ENCODE measurements at regions not wholly inside any gene's neighbourhood (a gene's known extent, or its start where the extent isn't known, plus 50 kb on each side); places are given as distances from the start of the nearest gene placed in this dataset.

GRCh38 chr20:19090332-19090731, 122.1 kb upstream of the SLC24A3 start:
- Histone ChIP-seq H3K9me3 (replicated peaks; ENCODE audit: insufficient read depth, low read length) (no peaks in the 10 kb centered on the region), H3K36me3 (replicated peaks; ENCODE audit: insufficient read depth, low read length) (no peaks in the 10 kb centered on the region), H4K20me1 (ENCODE audit: insufficient read depth, low read length) (no peaks in the 10 kb centered on the region), H3K4me2 (ENCODE audit: low read depth, low read length) (no peak overlapping the region), H3K27ac (ENCODE audit: low read length) (no peak overlapping the region), H3K79me2 (ENCODE audit: low read length) (no peaks in the 10 kb centered on the region), H3F3A (ENCODE audit: insufficient read depth, low read length) (no peaks in the 10 kb centered on the region), H3K27me3 (replicated peaks; ENCODE audit: insufficient read depth, low read length) (no peaks in the 10 kb centered on the region), H3K4me1 (ENCODE audit: low read length) (no peaks in the 10 kb centered on the region), H3K4me3 (ENCODE audit: low read length) (no peak overlapping the region), H3K9me2 (replicated peaks; ENCODE audit: insufficient read depth, low read length) (no peaks in the 10 kb centered on the region), H2AFZ (ENCODE audit: low read length) (no peak overlapping the region), H3K9ac (ENCODE audit: low read length) (no peak overlapping the region)
- DNase-seq = no peak
- TF ChIP-seq EZH2phosphoT487 (IDR thresholded peaks at IDR 0.05; ENCODE audit: low read length) (no peak), EZH2 (optimal IDR thresholded peaks at IDR 0.05; ENCODE audit: low read depth, low read length) (no peak), CTCF (IDR thresholded peaks at IDR 0.05; ENCODE audit: low read length) (no peak)

DNA sequence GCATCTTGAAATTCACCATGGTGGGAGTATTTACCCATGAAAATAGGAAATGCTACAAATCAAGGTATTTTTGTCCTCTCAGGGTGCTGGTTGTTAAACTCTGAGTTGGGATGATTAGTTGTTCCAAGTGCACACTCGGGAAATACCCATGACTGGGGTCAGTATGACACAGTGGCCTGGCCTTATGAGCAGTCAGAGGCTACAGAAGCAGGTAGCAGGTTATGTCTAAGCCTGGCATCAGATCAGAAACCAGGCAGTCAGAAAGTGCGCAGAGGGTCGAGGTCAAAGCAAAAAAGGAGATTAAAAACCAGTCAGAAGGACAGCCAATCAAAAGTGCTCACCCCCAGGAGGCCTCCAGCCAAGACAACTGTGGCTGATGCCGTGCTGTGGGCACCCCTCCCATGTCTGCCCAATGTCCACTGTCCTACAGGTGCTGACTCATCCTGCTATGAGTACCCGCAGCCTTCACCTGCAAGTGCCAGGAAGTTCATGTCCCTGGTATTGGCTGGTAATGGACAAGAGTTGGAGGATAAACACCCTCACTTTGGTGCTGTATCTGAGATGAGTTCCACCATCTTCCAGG, 117.4 kb upstream of the SLC24A3 start:
- Histone ChIP-seq H3K4me3 (ENCODE audit: low read length) (no peak overlapping the region), H3K4me2 (ENCODE audit: low read depth, low read length) (no peak overlapping the region), H4K20me1 (ENCODE audit: insufficient read depth, low read length) (no peaks in the 10 kb centered on the region), H3F3A (ENCODE audit: insufficient read depth, low read length) (no peaks in the 10 kb centered on the region), H3K9me2 (replicated peaks; ENCODE audit: insufficient read depth, low read length) (no peaks in the 10 kb centered on the region), H3K4me1 (ENCODE audit: low read length) (no peaks in the 10 kb centered on the region), H3K27ac (ENCODE audit: low read length) (no peak overlapping the region), H3K27me3 (replicated peaks; ENCODE audit: insufficient read depth, low read length) (no peaks in the 10 kb centered on the region), H3K36me3 (replicated peaks; ENCODE audit: insufficient read depth, low read length) (no peaks in the 10 kb centered on the region), H3K9me3 (replicated peaks; ENCODE audit: insufficient read depth, low read length) (no peaks in the 10 kb centered on the region), H2AFZ (ENCODE audit: low read length) (no peak overlapping the region), H3K79me2 (ENCODE audit: low read length) (no peaks in the 10 kb centered on the region), H3K9ac (ENCODE audit: low read length) (no peak overlapping the region)
- DNase-seq = no peak
- TF ChIP-seq EZH2 (optimal IDR thresholded peaks at IDR 0.05; ENCODE audit: low read depth, low read length) (no peak), CTCF (IDR thresholded peaks at IDR 0.05; ENCODE audit: low read length) (no peak), EZH2phosphoT487 (IDR thresholded peaks at IDR 0.05; ENCODE audit: low read length) (no peak)

- Histone ChIP-seq H4K20me1 (ENCODE audit: insufficient read depth, low read length) (no peaks in the 10 kb centered on the region), H3K4me1 (ENCODE audit: low read length) (no peaks in the 10 kb centered on the region), H3K79me2 (ENCODE audit: low read length) (no peaks in the 10 kb centered on the region), H3K4me2 (ENCODE audit: low read depth, low read length) (no peak overlapping the region), H3K27me3 (replicated peaks; ENCODE audit: insufficient read depth, low read length) (no peaks in the 10 kb centered on the region), H3K9me2 (replicated peaks; ENCODE audit: insufficient read depth, low read length) (no peaks in the 10 kb centered on the region), H2AFZ (ENCODE audit: low read length) (no peak overlapping the region), H3K4me3 (ENCODE audit: low read length) (no peak overlapping the region), H3K9me3 (replicated peaks; ENCODE audit: insufficient read depth, low read length) (no peaks in the 10 kb centered on the region), H3F3A (ENCODE audit: insufficient read depth, low read length) (no peaks in the 10 kb centered on the region), H3K27ac (ENCODE audit: low read length) (no peak overlapping the region), H3K9ac (ENCODE audit: low read length) (no peak overlapping the region), H3K36me3 (replicated peaks; ENCODE audit: insufficient read depth, low read length) (no peaks in the 10 kb centered on the region)
- no peak for DNase-seq
- TF ChIP-seq CTCF (IDR thresholded peaks at IDR 0.05; ENCODE audit: low read length) = no peak
- no peak for TF ChIP-seq EZH2 (optimal IDR thresholded peaks at IDR 0.05; ENCODE audit: low read depth, low read length)
- no peak for TF ChIP-seq EZH2phosphoT487 (IDR thresholded peaks at IDR 0.05; ENCODE audit: low read length)
Measured at GRCh38 chr20:19095762-19096161, 116.7 kb upstream of the SLC24A3 start.

Measured in MM.1S (cell line).